WI38 (cell line): ENCODE measurements at regions not wholly inside any gene's neighbourhood (a gene's known extent, or its start where the extent isn't known, plus 50 kb on each side); places are given as distances from the start of the nearest gene placed in this dataset.

ENCODE experiments used
- H3K4me3 ChIP-seq: 2 replicates; pipeline ENCODE4 v1.5.1; 2011; ENCODE audit warnings: low read depth, mild to moderate bottlenecking, control low read depth, low read length
- CTCF ChIP-seq: IDR thresholded peaks from 2 replicates; pipeline ENCODE4 v1.5.1; 2012; ENCODE audit warnings: low read depth, mild to moderate bottlenecking, control low read depth, low read length

- no peak for TF ChIP-seq CTCF
- H3K4me3 ChIP-seq, result no peak overlapping the region
Measured at GRCh38 chr2:67218056-67218455, 179.1 kb upstream of the ETAA1 start.

DNA sequence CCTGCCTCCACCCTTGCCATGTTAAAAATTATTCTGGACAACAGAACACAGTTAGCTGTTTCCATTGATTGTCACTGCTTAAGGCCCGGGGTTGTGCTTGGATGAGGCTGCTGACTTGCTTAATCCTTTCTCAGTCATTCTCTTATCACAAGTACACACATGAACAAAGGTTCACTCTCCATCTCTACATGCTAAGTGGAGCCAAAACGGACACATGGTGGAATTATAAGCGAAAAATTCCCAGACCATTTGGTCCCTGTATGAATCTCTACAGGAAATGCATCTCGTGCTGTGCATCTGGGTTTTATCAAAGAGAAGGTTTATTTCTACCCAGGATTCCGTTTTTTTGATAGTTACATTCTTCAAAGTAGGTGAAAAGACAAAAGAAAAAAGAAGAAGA is 177.5 kb upstream of the ETAA1 start:
- no peak overlapping the region for H3K4me3 ChIP-seq
- no peak for TF ChIP-seq CTCF

DNA sequence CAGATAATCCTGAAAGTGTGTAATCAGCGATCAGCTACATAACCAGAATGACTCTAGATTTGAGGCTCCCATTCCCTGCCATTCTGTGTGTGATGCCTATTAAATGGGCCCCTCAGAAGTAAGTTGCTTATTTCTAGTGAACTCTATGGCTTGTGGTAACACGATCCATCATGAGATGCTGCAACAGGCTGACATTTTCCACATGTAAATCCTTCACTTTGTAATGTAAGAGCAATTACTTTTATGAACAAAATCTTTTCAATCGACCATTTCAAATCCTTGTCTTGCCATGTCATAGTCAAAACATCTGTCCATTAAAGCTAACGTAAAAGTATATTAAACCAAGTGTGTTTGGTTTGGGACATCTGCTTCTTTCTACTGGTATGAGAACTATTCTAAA is 175.9 kb upstream of the ETAA1 start:
- no peak for TF ChIP-seq CTCF
- no peak overlapping the region for H3K4me3 ChIP-seq

GRCh38 chr2:67225287-67225973 is 171.7 kb upstream of the ETAA1 start:
- no peak for TF ChIP-seq CTCF

DNA sequence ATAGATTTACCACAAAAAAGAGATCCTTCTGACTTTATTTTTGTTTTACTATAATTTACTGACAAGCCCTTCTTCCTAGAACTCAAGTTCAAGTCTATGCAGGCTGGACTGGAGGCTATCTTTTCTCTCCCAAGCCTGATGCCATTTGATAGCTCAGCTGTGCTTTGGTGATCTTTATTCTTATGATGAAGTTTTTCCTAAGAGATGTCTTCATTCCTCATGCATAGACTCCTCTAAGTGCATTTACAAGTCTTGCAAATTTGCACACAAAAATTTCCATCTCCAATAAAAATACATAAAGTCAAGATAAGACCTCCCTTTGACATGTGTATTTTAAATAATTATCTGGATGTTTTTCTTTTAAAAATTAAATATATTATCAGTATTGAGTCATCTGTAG is 167.4 kb upstream of the ETAA1 start:
- no peak overlapping the region for H3K4me3 ChIP-seq

More at GRCh38 chr2:67225287-67225973, 171.7 kb upstream of the ETAA1 start:
- H3K4me3 ChIP-seq, result no peak overlapping the region

GRCh38 chr2:67232936-67233335 is 164.2 kb upstream of the ETAA1 start:
- TF ChIP-seq CTCF, result no peak
- H3K4me3 ChIP-seq, result no peak overlapping the region

More for the DNA sequence above, 167.4 kb upstream of the ETAA1 start:
- TF ChIP-seq CTCF, result no peak

- peak; percentile 52 for TF ChIP-seq CTCF
Measured at GRCh38 chr2:67234440-67234839, 162.7 kb upstream of the ETAA1 start.

More at GRCh38 chr2:67234440-67234839, 162.7 kb upstream of the ETAA1 start:
- no peak overlapping the region for H3K4me3 ChIP-seq
